CD14-positive monocyte (primary cell): ENCODE measurements at regions not wholly inside any gene's neighbourhood (a gene's known extent, or its start where the extent isn't known, plus 50 kb on each side); places are given as distances from the start of the nearest gene placed in this dataset.

Experiments
- DNase-seq, 3 donors: peaks; one replicate each; pipeline ENCODE4 v3.0.0-alpha.2; 2011 to 2022
- H2AFZ ChIP-seq: 2 replicates; pipeline ENCODE4 v1.6.0; 2012; ENCODE audit warnings: mild to moderate bottlenecking, low read depth, low read length, inconsistent platforms; ENCODE audit not compliant: insufficient read depth, poor library complexity, severe bottlenecking
- H3K27ac ChIP-seq, 2 donors: 1 replicate in 1 of 2; 2 replicates in 1 of 2; pipeline ENCODE4 v1.5.1; 2012 to 2013; ENCODE audit warnings: low read length in 2 of 2, control low read depth in 1 of 2, inconsistent platforms in 1 of 2, low read depth in 1 of 2, mild to moderate bottlenecking in 1 of 2
- H3K27me3 ChIP-seq, 2 donors: one replicate each; pipeline versions ENCODE4 v1.6.0 to v1.6.1; 2011 to 2013; ENCODE audit warnings: low read length in 2 of 2; ENCODE audit not compliant: control insufficient read depth in 2 of 2, insufficient read depth in 2 of 2
- H3K36me3 ChIP-seq, 2 donors: replicated peaks in 1 of 2; 1 replicate in 1 of 2; 2 replicates in 1 of 2; pipeline versions ENCODE4 v1.5.1 to v1.6.1; 2012 to 2013; ENCODE audit warnings: low read length in 2 of 2, control low read depth in 1 of 2, inconsistent platforms in 1 of 2, mild to moderate bottlenecking in 1 of 2; ENCODE audit not compliant: insufficient read depth in 2 of 2, control insufficient read depth in 1 of 2
- H3K4me1 ChIP-seq, 2 donors: 1 replicate in 1 of 2; 2 replicates in 1 of 2; pipeline versions ENCODE4 v1.5.1 to v1.6.1; 2012 to 2013; ENCODE audit warnings: low read length in 2 of 2, control low read depth in 1 of 2, inconsistent platforms in 1 of 2, mild to moderate bottlenecking in 1 of 2, moderate library complexity in 1 of 2; ENCODE audit not compliant: insufficient read depth in 2 of 2, control insufficient read depth in 1 of 2
- H3K4me2 ChIP-seq: replicated peaks from 2 replicates; pipeline ENCODE3; 2012; ENCODE audit warnings: low read length, moderate library complexity, mild to moderate bottlenecking; ENCODE audit not compliant: poor library complexity, severe bottlenecking; ENCODE audit errors: extremely low read depth
- H3K4me3 ChIP-seq, 3 experiments: fragments of 200-600 bp in 1 of 3; sonication (generic) in 1 of 3; replicated peaks in 1 of 3; 1 replicate in 2 of 3; 2 replicates in 1 of 3; pipeline ENCODE4 v1.5.1; 2011 to 2013; ENCODE audit warnings: low read length in 3 of 3, mild to moderate bottlenecking in 3 of 3, control low read depth in 2 of 3, low read depth in 2 of 3, inconsistent platforms in 1 of 3, moderate library complexity in 1 of 3
- H3K79me2 ChIP-seq: 2 replicates; pipeline ENCODE4 v1.6.0; 2012; ENCODE audit warnings: mild to moderate bottlenecking, control low read depth, inconsistent platforms, low read length, moderate library complexity; ENCODE audit not compliant: insufficient read depth
- H3K9ac ChIP-seq: 2 replicates; pipeline ENCODE4 v1.6.0; 2017; ENCODE audit warnings: low read length, mild to moderate bottlenecking; ENCODE audit not compliant: insufficient read depth, poor library complexity, severe bottlenecking
- H3K9me3 ChIP-seq, 2 donors: replicated peaks in 1 of 2; 1 replicate in 1 of 2; 2 replicates in 1 of 2; pipeline versions ENCODE4 v1.5.1 to v1.6.1; 2012 to 2013; ENCODE audit warnings: low read length in 2 of 2, control low read depth in 1 of 2; ENCODE audit not compliant: control insufficient read depth in 1 of 2, insufficient read depth in 1 of 2
- H4K20me1 ChIP-seq: 2 replicates; pipeline ENCODE4 v1.6.0; 2012; ENCODE audit warnings: mild to moderate bottlenecking, low read length, control low read depth, moderate library complexity; ENCODE audit not compliant: insufficient read depth
- H3K27ac Mint-ChIP-seq, 7 donors: one replicate each; pipeline ENCODE4 v1.8.0; 2020; ENCODE audit warnings: mild to moderate bottlenecking in 7 of 7, mixed read lengths in 7 of 7, moderate library complexity in 6 of 7, inconsistent platforms in 2 of 7
- H3K27me3 Mint-ChIP-seq, 3 donors: one replicate each; pipeline ENCODE4 v1.8.0; 2021 to 2022; ENCODE audit warnings: low read depth in 3 of 3, mild to moderate bottlenecking in 3 of 3, mixed read lengths in 3 of 3, moderate library complexity in 3 of 3, inconsistent platforms in 1 of 3
- H3K36me3 Mint-ChIP-seq, 2 donors: one replicate each; pipeline ENCODE4 v1.8.0; 2020; ENCODE audit warnings: mixed read lengths in 2 of 2, inconsistent platforms in 1 of 2, mild to moderate bottlenecking in 1 of 2
- H3K4me1 Mint-ChIP-seq: one replicate; pipeline ENCODE4 v1.8.0; 2020; ENCODE audit warnings: mild to moderate bottlenecking, mixed read lengths
- H3K4me3 Mint-ChIP-seq, 2 donors: one replicate each; pipeline ENCODE4 v1.8.0; 2020; ENCODE audit warnings: mild to moderate bottlenecking in 2 of 2, mixed read lengths in 2 of 2, moderate library complexity in 1 of 2
- H3K9me3 Mint-ChIP-seq, 7 donors: one replicate each; pipeline ENCODE4 v1.8.0; 2020 to 2022; ENCODE audit warnings: mixed read lengths in 7 of 7, mild to moderate bottlenecking in 6 of 7, moderate library complexity in 6 of 7, inconsistent platforms in 2 of 7
- WGBS: methylation state at CpG from one replicate; pipeline ENCODE4 v1.1.5; 2013; ENCODE audit warnings: missing lambda C conversion rate; ENCODE audit not compliant: insufficient coverage; 5-methylcytosine and 5-hydroxymethylcytosine counted together
- intact Hi-C, 2 donors: fragments of 100-400 bp; cut with micrococcal nuclease; formaldehyde crosslinking; loops; one replicate each; pipeline versions ENCODE4 v1.15.0 to v1.15.1; 2023
- TF ChIP-seq, protein P1 (sequence below): fragments of 200-600 bp; IDR thresholded peaks from one replicate; pipeline ENCODE4 v1.8.0; 2022; ENCODE audit warnings: antibody characterized with exemption, mild to moderate bottlenecking

DNA sequence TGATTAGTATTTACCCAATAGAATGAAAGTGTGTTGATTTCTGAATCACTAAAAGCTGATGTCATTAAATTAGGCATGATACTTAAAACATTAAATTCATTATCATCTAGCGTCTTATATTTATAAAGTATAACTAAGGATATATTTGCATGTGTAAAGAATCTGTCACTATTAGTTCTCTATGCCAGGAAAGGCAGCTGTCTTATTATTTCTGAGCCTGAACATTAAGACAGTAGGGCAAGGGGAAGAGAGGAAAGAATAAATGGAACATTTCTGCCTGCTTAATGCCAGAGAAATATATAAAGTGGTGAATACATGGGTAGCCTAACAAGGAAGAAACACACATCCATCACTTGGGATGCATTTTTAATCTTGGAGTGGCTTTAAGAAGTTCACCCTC lies 965.1 kb upstream of the TMEM132C start:
- H3K9ac ChIP-seq = no peak overlapping the region
- Mint-ChIP-seq H3K9me3 (peaks cover 0 to 13% (median 4%) of the 10 kb centered on the region in 7 donors), H3K4me3 (no peak overlapping the region), H3K4me1 (no peaks in the 10 kb centered on the region), H3K27ac (no peak overlapping the region), H3K27me3 (peaks cover 0 to 5% (median 3%) of the 10 kb centered on the region in 3 donors), H3K36me3 (no peaks in the 10 kb centered on the region)
- no peaks in the 10 kb centered on the region for H3K36me3 ChIP-seq
- no peaks in the 10 kb centered on the region for H3K9me3 ChIP-seq
- H4K20me1 ChIP-seq = no peaks in the 10 kb centered on the region
- no peak for DNase-seq
- H3K4me3 ChIP-seq = no peak overlapping the region
- intact Hi-C loops = no loop called here
- no peak overlapping the region for H3K27ac ChIP-seq
- H3K4me1 ChIP-seq = no peaks in the 10 kb centered on the region
- no peaks in the 10 kb centered on the region for H3K79me2 ChIP-seq
- no peaks in the 10 kb centered on the region for H3K27me3 ChIP-seq
- H3K4me2 ChIP-seq = no peak overlapping the region
- WGBS = no CpG with 5 or more reads among the region's 1 CpG
- TF ChIP-seq, protein P1, sequence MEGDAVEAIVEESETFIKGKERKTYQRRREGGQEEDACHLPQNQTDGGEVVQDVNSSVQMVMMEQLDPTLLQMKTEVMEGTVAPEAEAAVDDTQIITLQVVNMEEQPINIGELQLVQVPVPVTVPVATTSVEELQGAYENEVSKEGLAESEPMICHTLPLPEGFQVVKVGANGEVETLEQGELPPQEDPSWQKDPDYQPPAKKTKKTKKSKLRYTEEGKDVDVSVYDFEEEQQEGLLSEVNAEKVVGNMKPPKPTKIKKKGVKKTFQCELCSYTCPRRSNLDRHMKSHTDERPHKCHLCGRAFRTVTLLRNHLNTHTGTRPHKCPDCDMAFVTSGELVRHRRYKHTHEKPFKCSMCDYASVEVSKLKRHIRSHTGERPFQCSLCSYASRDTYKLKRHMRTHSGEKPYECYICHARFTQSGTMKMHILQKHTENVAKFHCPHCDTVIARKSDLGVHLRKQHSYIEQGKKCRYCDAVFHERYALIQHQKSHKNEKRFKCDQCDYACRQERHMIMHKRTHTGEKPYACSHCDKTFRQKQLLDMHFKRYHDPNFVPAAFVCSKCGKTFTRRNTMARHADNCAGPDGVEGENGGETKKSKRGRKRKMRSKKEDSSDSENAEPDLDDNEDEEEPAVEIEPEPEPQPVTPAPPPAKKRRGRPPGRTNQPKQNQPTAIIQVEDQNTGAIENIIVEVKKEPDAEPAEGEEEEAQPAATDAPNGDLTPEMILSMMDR = no peak
- no peak overlapping the region for H2AFZ ChIP-seq

DNA sequence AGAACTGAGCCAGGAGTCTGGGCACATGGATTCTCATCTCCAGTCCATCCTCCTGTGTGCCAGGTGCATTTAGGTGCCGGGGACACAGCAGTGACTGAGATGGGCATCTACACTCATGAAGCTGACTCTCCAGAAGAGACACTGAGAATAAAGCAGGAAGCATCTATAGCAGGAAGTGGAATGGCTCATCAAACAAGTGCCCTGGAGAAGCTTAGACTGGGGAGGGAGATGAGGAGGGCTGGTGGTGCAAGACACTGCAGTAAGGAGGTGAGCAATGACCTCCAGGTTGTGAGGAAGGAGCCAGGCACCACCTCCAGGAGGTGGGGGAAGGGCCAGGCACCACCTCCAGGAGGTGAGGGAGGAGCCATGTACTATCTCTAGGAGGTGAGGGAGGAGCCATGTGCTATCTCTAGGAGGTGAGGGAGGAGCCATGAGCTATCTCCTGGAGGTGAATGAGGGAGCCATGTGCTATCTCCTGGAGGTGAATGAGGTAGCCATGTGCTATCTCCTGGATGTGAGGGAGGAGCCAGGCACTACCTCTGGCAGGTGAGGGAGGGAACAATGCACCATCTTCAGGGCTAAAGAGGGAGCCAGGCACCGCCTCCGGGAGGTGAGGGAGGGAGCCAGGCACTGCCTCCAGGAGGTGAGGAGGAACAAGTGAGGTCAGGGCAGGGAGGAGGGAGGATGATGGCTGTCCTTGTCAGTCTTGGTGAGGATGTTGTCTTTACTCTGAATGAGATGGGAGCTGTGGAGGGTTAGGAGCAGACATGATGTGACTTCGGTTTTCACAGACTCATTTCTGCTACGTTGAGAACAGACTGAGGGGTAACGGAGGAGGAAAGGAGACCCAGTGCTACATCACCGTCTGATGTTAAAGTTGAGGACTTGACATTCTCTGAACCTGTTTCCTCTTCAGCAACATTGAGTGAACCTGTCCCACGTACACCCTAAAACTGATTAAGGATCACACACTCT lies 961.9 kb upstream of the TMEM132C start:
- Mint-ChIP-seq H3K27ac (no peak overlapping the region), H3K4me1 (no peaks in the 10 kb centered on the region), H3K27me3 (peaks cover 0 to 5% (median 4%) of the 10 kb centered on the region in 3 donors), H3K4me3 (no peak overlapping the region), H3K9me3 (peaks cover 0 to 13% (median 3%) of the 10 kb centered on the region in 7 donors), H3K36me3 (no peaks in the 10 kb centered on the region)
- no peaks in the 10 kb centered on the region for H3K79me2 ChIP-seq
- no peaks in the 10 kb centered on the region for H3K4me1 ChIP-seq
- no peaks in the 10 kb centered on the region for H4K20me1 ChIP-seq
- DNase-seq = no peak
- no peak overlapping the region for H3K4me2 ChIP-seq
- H3K9ac ChIP-seq = no peak overlapping the region
- TF ChIP-seq, protein P1 = no peak
- no peak overlapping the region for H3K4me3 ChIP-seq
- no peaks in the 10 kb centered on the region for H3K36me3 ChIP-seq
- H2AFZ ChIP-seq = no peak overlapping the region
- H3K9me3 ChIP-seq = no peaks in the 10 kb centered on the region
- 98% methylated on average over 3 of the region's 8 CpGs for WGBS
- intact Hi-C loops = no loop called here
- H3K27ac ChIP-seq = no peak overlapping the region
- H3K27me3 ChIP-seq = no peaks in the 10 kb centered on the region
